ENCODE measurements at regions not wholly inside any gene's neighbourhood (a gene's known extent, or its start where the extent isn't known, plus 50 kb on each side); places are given as distances from the start of the nearest gene placed in this dataset.

DNA sequence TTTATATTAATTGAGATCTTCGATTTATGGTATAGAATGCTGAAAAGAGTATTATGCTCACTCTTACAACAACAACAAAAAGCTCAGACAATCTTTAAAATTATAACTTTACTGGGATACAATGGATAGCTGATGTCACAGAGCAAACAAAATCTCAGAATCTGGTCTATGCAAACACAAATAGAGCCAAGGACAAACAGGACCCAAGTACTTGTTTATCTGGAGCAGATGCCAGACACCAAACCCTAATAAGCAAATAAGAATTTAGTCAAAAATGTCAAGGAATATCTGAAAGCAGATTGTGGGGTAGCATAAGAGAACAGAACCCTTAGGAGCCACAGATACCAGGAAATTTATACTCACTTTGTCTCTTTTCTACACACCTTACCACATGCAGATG is 302.2 kb downstream of the CGGBP1 start:
- DNase-seq (ENCODE audit: low read depth, low spot score) (no peak), FAIRE-seq (no peak)
- no peak overlapping the region for H2AFZ ChIP-seq (ENCODE audit: low read depth, low read length)
- BruUV-seq (replicated peaks), result no TSS peak
- intact Hi-C loops (cut with micrococcal nuclease) (no loop called here), dilution Hi-C loops (cut with MboI; ENCODE audit: extremely low pct_ligation_motif_present, low sequenced_read_pairs) (no loop called here)
- no peaks in the 10 kb centered on the region for H3K4me1 ChIP-seq (ENCODE audit: control insufficient read depth, extremely low read depth, insufficient read depth, low read length)
- no peaks in the 10 kb centered on the region for H4K20me1 ChIP-seq (replicated peaks; ENCODE audit: control insufficient read depth, extremely low read depth, insufficient read depth, low read length)
- no peak overlapping the region for H3K4me3 ChIP-seq (replicated peaks in 1 of 3; ENCODE audit: insufficient read depth in 1 of 3, low read depth in 1 of 3, low read length in 3 of 3)
- no peaks in the 10 kb centered on the region for H3K9me1 ChIP-seq (replicated peaks; ENCODE audit: control insufficient read depth, extremely low read depth, insufficient read depth, low read length)
- no peak overlapping the region for H3K27ac ChIP-seq (ENCODE audit: insufficient read depth, low read depth, low read length)
- no peaks in the 10 kb centered on the region for H3K79me2 ChIP-seq (ENCODE audit: control insufficient read depth, insufficient read depth, low read length)
- POLR2A ChIA-PET, result no interaction called here
- no peaks in the 10 kb centered on the region for H3K9me3 ChIP-seq (replicated peaks; ENCODE audit: control insufficient read depth, insufficient read depth, low read length)
- TF ChIP-seq FOS (IDR thresholded peaks at IDR 0.05; ENCODE audit: borderline replicate concordance, insufficient read depth, low read length), result no peak
- no peak for TF ChIP-seq EZH2 (IDR thresholded peaks at IDR 0.05; ENCODE audit: borderline replicate concordance, low read depth, low read length, severe bottlenecking)
- TF ChIP-seq MYC (IDR thresholded peaks at IDR 0.05; ENCODE audit: low read depth, low read length), result no peak
- no peak overlapping the region for H3K4me2 ChIP-seq (ENCODE audit: insufficient read depth, low read length)
- no peak overlapping the region for H3K9ac ChIP-seq (replicated peaks; ENCODE audit: extremely low read depth, insufficient read depth, low read length)
- CTCF ChIA-PET, result no interaction called here
- H3K36me3 ChIP-seq (ENCODE audit: control insufficient read depth in 2 of 2, extremely low read depth in 1 of 2, insufficient read depth in 2 of 2, low read length in 2 of 2), result no peaks in the 10 kb centered on the region
- no peaks in the 10 kb centered on the region for H3K27me3 ChIP-seq (ENCODE audit: control insufficient read depth in 2 of 2, insufficient read depth in 2 of 2, low read length in 2 of 2)

DNA sequence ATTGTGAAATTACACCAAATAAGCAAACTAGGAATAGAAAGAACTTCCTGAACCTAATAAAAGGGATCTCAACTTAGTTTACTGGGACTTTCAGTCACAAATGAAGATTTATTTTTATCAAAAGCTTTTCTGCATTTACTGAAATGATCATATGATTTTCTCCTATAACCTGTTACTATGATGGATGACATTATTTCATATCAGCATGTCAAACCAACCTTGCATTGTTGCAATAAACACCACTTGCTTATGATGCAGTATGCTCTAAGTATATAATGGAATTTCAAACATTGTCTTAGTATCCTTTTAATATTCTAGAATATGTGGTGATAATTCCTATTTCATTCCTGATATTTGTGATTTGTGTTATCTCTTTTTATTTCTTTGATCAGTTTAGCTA is 303.0 kb downstream of the CGGBP1 start:
- H3K27me3 ChIP-seq (ENCODE audit: control insufficient read depth in 2 of 2, insufficient read depth in 2 of 2, low read length in 2 of 2), result no peaks in the 10 kb centered on the region
- DNase-seq (ENCODE audit: low read depth, low spot score) (no peak), FAIRE-seq (no peak)
- H3K4me3 ChIP-seq (replicated peaks in 1 of 3; ENCODE audit: insufficient read depth in 1 of 3, low read depth in 1 of 3, low read length in 3 of 3), result no peak overlapping the region
- no peaks in the 10 kb centered on the region for H3K79me2 ChIP-seq (ENCODE audit: control insufficient read depth, insufficient read depth, low read length)
- H3K9me1 ChIP-seq (replicated peaks; ENCODE audit: control insufficient read depth, extremely low read depth, insufficient read depth, low read length), result no peaks in the 10 kb centered on the region
- H3K27ac ChIP-seq (ENCODE audit: insufficient read depth, low read depth, low read length), result no peak overlapping the region
- H3K4me1 ChIP-seq (ENCODE audit: control insufficient read depth, extremely low read depth, insufficient read depth, low read length), result no peaks in the 10 kb centered on the region
- H3K36me3 ChIP-seq (ENCODE audit: control insufficient read depth in 2 of 2, extremely low read depth in 1 of 2, insufficient read depth in 2 of 2, low read length in 2 of 2), result no peaks in the 10 kb centered on the region
- no peak overlapping the region for H3K9ac ChIP-seq (replicated peaks; ENCODE audit: extremely low read depth, insufficient read depth, low read length)
- H3K4me2 ChIP-seq (ENCODE audit: insufficient read depth, low read length), result no peak overlapping the region
- no peak for TF ChIP-seq GATA2 (IDR thresholded peaks at IDR 0.05; ENCODE audit: insufficient read depth, insufficient read length, low read depth, low read length)
- no peak for TF ChIP-seq POLR2AphosphoS5 (IDR thresholded peaks at IDR 0.05; ENCODE audit: insufficient read depth, low read depth, low read length)
- no peak for TF ChIP-seq FOS (IDR thresholded peaks at IDR 0.05; ENCODE audit: borderline replicate concordance, insufficient read depth, low read length)
- no peak for TF ChIP-seq MYC (IDR thresholded peaks at IDR 0.05; ENCODE audit: low read depth, low read length)
- no peak for TF ChIP-seq JUN (IDR thresholded peaks at IDR 0.05; ENCODE audit: borderline replicate concordance, insufficient read depth, insufficient read length, low read depth)
- TF ChIP-seq POLR2A (IDR thresholded peaks at IDR 0.05; ENCODE audit: low read depth, low read length), result no peak
- TF ChIP-seq CTCF (IDR thresholded peaks at IDR 0.05; ENCODE audit: extremely low read depth in 1 of 2, insufficient read depth in 1 of 2, low read depth in 1 of 2, low read length in 2 of 2), result no peak
- no peak for TF ChIP-seq EZH2 (IDR thresholded peaks at IDR 0.05; ENCODE audit: borderline replicate concordance, low read depth, low read length, severe bottlenecking)
- TF ChIP-seq, protein P1, sequence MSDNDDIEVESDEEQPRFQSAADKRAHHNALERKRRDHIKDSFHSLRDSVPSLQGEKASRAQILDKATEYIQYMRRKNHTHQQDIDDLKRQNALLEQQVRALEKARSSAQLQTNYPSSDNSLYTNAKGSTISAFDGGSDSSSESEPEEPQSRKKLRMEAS (IDR thresholded peaks at IDR 0.05; ENCODE audit: insufficient read depth, insufficient read length), result no peak
- H4K20me1 ChIP-seq (replicated peaks; ENCODE audit: control insufficient read depth, extremely low read depth, insufficient read depth, low read length), result no peaks in the 10 kb centered on the region
- H2AFZ ChIP-seq (ENCODE audit: low read depth, low read length), result no peak overlapping the region
- no TSS peak for BruUV-seq (replicated peaks)
- CTCF ChIA-PET, result no interaction called here
- no peaks in the 10 kb centered on the region for H3K9me3 ChIP-seq (replicated peaks; ENCODE audit: control insufficient read depth, insufficient read depth, low read length)
- dilution Hi-C loops (cut with MboI; ENCODE audit: extremely low pct_ligation_motif_present, low sequenced_read_pairs) (no loop called here), intact Hi-C loops (cut with micrococcal nuclease) (no loop called here)
- POLR2A ChIA-PET, result no interaction called here
